ENCODE measurements at regions not wholly inside any gene's neighbourhood (a gene's known extent, or its start where the extent isn't known, plus 50 kb on each side); places are given as distances from the start of the nearest gene placed in this dataset.

GRCh38 chr1:60898413-60898812 is 183.9 kb upstream of the NFIA start:
- TF ChIP-seq EZH2 (IDR thresholded peaks at IDR 0.05): no peak
- TF ChIP-seq POLR2AphosphoS5 (IDR thresholded peaks at IDR 0.05; ENCODE audit: borderline replicate concordance, low read depth, low read length): no peak

All from SK-N-MC (cell line).